D721Med (cell line): ENCODE measurements at regions not wholly inside any gene's neighbourhood (a gene's known extent, or its start where the extent isn't known, plus 50 kb on each side); places are given as distances from the start of the nearest gene placed in this dataset.

ENCODE experiments used
- DNase-seq: peaks from one replicate; pipeline ENCODE4 v3.0.0; 2011; ENCODE audit warnings: low spot score; ENCODE audit not compliant: insufficient read length
- FAIRE-seq: peaks from 2 replicates; lab custom pipeline; 2011; peaks lifted over from hg19 to GRCh38; lab: Jason Lieb, UNC
- CTCF ChIP-seq: IDR thresholded peaks from 2 replicates; pipeline ENCODE4 v1.5.1; 2012; ENCODE audit warnings: mild to moderate bottlenecking, control low read depth; ENCODE audit not compliant: insufficient read depth; ENCODE audit errors: missing control alignments

- FAIRE-seq: no peak
- no peak for TF ChIP-seq CTCF
- no peak for DNase-seq
Measured at GRCh38 chr6:155509743-155510475, 54.3 kb upstream of the NOX3 start.

GRCh38 chr6:155505608-155505989 is 50.0 kb upstream of the NOX3 start:
- FAIRE-seq (no peak), DNase-seq (no peak)
- no peak for TF ChIP-seq CTCF
